HG03342 (cell line): ENCODE measurements at regions not wholly inside any gene's neighbourhood (a gene's known extent, or its start where the extent isn't known, plus 50 kb on each side); places are given as distances from the start of the nearest gene placed in this dataset.

Experiments used
- ATAC-seq: cut with Tn5 transposase; IDR thresholded peaks from one replicate; pipeline ENCODE4 v1.9.1; 2021; ENCODE audit warnings: mild to moderate bottlenecking, moderate library complexity; ENCODE audit not compliant: unreplicated experiment

DNA sequence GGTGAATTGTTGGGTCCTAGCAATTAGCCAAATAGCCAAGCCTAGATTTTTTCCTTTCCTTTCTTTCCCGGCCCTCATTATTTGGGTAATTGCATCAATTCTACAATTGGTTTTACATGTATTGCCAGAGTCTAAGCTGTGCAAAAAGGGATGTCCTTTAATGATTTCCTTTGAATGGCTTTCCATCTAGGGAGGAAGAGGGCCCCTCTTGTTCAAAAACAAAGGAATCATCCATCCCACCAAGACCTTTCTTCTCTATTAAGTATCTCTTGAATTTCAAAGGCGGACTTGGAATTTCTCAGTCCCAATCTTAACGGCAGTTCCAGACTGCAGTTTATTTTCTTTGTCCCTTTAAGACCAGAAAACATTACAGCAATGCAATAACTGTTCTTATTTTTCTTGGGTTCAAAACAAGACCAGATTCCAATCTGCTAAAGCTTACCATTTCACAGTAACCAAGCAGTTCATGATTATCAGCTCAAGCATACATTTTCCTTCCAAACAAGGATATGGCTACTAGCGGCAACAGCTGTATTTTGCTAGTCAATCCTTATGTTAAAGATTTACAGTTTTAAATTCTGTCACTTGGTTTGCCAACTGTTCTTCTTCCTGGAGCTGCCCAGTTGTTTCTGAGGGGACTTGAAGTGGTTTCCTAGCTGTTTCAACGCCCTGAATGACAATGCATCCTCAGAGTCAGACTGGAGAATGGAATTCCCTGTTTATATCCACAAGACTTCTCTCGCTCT is 91.4 kb upstream of the LRIG1 start:
- no peak for ATAC-seq

DNA sequence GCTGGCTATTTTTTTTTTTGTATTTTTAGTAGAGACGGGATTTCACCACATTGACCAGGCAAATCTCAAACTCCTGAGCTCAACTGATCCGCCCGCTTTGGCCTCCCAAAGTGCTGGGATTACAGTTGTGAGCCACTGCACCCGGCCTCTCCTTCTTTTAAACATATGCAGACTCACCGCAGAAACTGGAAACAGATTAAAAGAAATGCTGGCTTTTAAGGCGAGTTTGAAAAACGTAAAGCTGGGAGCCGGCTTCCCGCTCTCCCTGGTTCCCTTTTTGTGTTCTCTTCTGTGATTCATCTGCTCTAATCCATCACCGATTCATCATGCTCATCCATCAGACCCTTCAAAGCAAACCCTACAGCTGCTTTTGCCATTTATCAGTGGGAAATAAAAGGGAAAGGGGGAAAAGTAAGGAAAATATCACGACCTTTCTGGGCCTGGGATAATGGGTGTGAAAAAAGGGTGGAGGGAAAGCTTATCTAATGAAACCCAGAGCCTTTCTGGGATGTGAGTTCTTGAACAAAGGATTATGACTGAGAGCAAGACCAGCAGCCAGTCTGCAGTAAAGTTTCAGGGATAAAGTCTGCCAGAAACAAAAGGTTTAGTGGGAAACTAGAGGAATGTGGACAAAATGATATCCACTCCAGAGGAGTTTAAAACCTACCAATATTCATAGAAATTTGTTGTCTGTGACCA is 92.3 kb upstream of the LRIG1 start:
- ATAC-seq: no peak

DNA sequence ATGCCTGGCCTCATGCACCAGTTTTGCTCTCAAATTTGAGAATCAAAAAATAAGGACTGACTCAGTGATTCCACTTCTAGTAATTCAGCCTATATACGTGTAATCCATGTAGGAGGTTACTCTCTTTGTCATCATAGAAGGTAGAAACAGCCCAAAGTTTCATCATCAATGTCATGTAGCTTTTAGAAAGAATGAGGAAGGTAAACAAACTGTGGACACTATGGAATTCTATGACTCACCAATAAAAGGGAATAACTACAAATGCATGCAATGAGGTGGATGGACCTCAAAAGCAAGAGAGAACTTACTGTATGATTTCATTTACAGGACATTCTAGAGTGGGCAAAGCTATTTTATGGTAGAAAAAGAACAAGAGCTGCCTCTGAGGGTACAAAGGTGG is 93.2 kb upstream of the LRIG1 start:
- ATAC-seq: no peak

DNA sequence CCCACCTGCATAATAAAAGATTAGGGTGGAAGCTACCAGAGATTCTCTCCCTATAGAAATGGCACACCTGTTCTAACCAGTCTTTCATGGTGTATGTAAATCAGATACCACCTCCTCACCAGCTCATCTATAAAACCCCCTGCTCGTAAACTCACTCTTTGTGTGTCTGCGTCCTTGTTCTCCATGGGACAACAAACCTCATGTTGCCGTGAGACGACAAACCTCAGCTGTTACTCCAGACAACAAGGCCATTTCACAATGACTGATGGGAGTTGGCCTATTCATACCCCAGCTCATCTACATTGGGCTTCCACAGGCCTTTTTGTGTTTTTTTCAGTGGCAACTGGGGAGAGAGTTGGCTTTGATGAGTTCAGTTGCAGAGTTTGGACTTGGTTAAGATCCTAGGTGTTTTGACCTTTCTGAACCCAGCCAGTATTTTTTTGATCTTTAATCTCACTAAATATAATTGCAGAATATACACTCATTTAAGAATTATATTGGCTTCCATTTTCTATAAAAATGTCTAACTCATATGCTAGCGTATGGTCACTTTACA is 96.6 kb upstream of the LRIG1 start:
- no peak for ATAC-seq

DNA sequence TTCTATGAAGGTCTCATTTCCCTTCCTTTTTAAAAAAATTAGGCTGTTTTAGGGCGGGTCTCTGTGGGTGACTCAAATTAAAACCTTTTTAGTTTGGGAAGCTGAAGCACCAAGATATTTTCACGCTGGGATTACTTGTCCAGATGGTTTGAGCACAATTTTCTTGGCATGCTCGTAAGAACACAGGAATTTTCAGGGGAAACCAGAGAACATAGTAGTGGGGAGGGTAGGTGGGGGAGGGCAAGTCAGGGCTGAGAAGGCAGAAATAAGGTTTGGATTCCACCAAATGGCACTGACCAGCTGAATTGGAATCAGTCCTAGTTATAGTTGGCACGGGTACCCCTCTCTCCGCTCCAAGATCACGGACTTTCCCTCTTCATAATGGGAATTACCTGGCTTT is 97.3 kb upstream of the LRIG1 start:
- ATAC-seq: no peak

DNA sequence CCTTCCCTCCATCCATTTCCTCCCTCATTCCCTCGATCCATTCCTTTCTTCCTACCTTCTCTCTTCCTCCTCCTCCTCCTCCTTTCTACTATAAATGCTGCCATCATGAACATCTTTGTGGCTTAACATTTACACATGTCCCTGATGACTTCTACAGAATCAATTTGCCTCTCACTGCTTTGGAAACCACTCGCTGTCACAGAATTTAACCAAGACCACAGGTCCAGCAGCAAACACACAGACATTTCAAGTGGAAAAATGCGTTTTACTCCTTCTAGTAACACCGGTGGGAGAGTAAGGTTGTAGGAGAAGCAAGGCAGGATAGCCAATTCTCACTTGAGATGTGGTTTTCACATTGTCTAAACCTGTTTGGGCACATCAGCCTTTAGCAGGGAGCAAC is 101.4 kb upstream of the LRIG1 start:
- no peak for ATAC-seq

DNA sequence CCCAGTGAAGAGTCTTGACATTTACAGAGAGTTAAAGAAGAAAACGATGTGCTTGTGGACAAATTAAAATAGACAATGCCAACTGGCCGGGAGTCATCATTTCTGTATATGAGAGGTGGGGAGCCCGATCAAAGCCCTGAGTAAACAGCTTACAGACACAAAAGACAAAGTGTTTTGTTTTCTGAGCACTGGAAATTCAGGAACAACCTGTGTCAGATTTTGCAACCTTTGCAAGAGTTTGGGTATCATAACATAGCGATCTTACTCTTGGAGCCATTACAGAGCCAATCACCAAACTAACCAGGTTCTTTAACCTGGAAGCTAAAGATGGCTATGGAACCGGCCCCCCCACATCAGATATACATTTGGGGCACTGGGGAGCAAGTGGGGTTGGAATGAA is 101.9 kb upstream of the LRIG1 start:
- ATAC-seq: no peak

DNA sequence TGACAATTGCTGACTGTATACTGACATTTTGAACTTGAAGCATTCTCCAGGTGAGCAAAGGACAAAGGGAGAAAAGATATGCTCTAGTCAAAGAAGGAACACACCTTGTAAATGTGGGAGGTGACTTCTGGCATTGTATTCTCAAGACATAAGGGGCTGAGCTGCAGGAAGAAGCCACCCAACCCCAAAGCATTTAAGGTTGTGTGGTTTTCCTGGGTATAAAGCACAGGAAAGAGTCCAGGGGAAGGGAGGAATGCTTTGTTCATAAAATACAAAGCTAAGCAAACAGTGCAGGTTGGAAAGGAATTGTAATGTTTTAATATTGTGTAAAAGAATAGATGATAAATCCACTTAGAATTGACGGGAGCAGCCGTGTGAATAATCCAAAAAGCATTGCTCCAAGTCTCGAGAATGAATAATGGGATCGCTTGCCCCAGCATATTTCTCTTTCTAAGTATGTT is 102.4 kb upstream of the LRIG1 start:
- ATAC-seq: no peak

DNA sequence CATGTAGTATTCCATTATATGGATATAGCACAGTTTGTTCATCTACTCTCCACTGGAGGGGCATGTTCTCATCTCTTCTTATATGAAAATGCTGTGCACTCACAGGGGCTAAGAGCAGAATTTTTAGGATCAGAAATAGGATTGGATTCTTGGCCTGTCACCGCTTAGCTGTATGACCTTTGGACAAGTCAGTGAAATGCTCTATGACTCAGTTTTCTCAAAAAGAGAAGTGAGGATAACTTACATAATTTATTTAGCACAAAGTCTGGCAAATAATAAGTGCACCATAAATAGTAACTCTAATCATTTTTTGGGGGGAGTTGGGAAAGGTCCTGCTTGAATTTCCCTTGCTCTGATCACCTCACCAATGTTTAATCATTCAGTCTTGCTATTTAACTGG is 103.7 kb upstream of the LRIG1 start:
- ATAC-seq: no peak

DNA sequence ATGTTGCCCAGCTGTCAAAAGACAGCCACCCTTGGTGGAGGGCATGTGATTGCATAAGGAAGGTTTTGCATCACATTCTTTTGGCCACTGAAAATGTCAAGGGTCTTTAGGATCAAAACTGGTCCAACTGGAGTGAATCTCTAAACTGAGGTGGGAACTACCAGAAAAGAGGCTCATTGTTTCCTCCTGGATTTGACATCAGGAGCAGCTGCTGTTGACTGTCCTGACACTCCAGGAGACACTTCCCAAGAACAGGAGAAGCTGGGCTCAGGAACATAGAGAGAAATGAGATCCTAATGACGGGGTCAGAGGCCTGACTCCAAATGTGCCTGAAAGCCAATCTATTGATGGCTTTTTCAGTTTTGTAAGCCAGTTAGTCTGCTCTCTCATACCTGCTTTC is 105.3 kb upstream of the LRIG1 start:
- no peak for ATAC-seq

DNA sequence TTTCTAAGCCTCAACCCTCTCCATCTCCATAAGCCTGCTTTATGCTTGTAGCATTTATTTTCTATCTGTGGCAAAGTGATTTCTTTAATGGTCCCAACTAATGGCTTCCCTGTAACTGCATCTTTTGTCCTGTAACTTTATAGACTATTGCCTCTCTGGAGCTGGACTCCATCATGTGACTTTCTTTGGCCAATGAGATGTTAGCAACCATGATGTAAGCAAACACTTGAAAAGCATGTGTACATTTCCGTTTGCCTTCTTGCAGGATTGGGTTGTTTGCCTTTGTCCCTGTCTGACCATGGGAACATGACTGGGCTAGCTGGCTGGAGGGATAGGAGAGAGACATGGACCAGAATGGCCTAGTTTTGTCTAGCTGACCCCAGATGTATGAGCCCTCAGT is 106.0 kb upstream of the LRIG1 start:
- no peak for ATAC-seq

DNA sequence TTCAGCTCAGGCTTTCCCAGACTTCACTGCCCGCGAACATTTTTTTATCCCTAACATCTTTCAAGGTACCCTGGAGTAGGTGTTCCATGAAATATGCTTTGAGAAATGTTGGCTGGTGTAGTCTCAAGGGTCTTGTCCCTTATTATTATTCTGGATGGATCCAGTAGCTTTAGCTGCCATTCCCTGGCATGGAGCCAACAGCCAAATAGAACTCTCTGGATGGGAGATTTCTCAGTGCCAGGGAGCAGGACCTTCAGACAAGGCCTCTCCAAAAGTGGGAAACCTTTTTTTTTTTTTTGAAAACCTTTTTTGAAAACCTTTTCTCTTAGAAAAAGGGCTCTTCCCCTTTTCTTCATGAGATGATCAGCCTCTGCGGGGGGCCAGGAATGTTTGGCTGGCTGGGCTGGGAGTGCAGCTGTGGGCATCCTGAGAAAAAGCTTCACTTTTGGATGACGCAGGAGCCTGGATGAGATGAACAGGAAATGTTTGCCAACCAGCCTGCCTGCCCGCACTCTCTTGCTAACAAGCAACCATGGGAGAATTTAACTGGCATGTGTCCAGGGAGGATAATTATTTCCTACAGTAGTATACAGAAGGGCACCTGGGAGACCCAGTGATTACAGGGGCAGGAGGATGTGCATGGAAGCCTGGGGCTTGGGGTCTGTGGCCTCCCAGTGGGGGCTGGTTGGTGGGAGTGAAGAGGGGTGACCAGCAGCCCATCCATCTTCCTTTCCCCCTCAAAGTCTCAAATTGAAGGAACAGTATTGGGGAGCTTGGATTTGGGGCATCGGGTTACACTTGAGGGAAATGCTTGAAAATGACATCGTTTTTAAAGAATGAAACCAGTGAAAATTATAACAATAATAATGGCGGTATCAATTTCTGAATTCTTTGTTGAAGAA is 109.1 kb upstream of the LRIG1 start:
- no peak for ATAC-seq

DNA sequence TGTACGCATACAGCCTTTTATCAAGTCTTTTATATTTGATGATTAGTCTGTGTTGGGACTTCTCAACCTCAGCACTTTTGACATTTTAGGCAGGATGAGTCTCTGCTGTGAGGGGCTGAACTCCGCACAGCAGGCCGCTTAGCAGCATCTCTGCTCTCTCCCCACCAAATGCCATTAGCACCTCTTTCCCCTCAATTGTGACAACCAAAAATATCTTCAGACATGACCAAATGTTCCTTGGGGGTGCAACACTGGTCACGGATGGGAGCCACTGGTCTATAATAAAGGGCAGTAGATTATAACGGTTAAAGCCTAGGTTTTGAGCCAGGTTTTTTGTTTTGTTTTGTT is 109.7 kb upstream of the LRIG1 start:
- no peak for ATAC-seq

DNA sequence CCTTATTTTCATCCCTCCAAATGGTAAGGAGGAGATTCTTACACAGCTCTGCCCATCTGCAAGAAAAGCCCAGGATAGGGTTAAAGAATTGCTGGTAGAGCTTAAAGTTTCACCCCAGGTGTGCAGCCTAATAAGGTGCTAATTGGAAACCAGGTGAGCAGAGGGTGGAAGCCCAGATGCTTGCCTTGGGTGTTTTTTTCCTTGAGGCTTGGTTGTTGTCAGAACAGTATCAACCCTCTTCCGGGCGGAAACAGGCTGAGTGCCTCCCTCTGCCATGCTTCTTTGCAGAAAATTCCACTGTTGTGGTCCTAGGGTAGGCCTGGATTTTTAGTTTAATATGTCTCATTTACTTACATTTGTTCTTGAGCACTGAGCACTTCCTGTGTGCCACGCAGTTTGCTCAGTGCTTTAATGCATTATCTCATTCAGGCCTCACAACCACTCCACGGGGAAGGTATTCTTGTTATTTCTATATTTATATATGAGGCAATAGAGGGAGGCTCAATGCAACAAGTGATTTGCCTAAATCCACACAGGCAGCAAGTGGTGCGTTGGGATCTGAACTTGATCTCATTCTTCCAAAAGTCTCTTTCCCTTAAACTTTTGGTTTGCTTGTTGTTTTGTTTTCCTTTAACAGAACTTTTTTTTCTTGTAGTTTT is 115.0 kb upstream of the LRIG1 start:
- ATAC-seq: no peak

DNA sequence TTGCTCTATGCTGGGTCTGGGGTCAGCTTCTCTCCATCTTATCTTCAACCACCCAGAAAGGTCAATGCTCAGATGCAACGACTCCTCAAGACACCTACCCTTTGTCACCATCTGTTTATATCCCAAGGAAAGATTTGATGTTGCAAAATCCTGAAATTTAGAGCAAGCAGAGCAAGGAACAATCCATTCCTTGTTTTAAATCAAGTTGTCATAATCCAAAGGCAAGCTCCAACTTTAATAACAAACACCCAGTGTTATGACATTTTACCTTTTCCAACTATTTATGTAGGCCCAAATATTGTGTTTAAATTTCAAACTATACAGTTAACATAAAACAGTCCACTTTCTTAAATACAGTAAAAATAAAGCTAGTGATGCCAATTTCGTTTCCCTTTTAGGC is 116.5 kb upstream of the LRIG1 start:
- ATAC-seq: no peak

DNA sequence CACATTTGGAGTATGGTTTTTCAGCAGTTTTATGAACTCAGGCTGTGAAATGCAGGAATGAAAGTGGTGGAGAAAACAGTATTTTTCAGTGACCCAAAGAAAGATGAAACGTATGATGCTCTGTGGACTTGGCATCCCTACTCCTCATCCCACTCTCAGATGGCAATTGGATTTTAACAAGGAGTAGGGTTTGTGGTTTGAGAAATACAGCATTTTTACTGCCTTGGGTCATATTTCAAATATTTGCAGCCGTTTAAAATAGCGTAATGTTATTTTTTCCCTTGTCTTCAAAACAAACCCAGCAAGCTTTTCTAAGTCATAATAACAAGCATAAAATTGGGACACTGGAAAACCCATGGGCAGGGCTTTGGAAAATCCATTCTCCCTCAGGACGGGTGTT is 117.2 kb upstream of the LRIG1 start:
- no peak for ATAC-seq

DNA sequence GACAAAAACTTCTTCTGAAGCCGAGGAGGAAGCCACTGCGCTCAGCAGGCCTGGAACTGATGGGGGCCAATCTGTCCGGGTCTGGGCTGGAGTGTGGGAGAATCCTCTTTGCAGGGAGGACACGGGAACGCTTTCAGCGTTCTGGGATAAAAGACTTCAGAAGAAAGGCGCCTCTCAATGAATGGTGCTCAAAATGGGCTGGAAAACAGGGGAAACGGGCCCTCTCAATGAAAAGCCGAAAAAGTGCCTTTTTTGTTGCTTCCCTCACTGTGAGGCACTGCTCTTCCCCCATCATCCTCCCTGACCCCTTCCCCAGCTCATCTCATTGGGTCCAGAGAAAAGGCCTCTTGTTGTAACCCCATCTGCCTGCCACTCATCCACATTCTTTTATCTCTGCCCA is 119.5 kb upstream of the LRIG1 start:
- no peak for ATAC-seq

DNA sequence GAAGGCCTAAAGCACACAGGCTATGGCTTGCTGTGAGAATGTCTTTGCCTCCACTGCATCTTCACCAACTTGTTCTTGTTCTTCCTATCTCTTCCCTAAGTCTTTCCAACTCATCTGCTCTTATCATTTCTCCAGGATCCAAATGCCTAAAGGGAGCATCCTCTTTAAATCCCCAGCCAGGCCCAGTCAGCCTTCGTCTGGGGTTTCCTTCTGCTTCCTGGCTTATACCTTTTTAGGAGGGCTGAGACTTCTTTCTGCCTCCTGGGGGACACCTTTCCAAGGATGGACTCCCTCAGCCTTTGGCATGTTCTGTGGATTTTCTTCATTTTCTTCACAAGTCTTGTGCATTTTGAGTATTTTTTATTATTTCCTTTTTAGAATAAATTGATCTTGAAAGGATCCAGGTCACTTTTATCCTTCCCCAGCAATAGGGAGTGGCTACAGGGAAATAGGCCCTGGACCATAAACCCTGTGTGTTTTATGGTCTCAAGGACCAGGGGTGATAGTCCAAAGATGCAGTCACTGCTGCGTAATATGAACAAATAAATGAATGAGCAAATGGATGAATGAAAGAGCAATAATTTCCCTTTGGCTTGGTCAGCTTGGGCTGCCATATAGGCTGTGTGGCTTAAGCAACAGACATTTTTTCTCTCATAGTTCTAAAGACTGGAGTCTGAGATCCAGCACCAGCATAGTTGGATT is 122.1 kb upstream of the LRIG1 start:
- no peak for ATAC-seq

DNA sequence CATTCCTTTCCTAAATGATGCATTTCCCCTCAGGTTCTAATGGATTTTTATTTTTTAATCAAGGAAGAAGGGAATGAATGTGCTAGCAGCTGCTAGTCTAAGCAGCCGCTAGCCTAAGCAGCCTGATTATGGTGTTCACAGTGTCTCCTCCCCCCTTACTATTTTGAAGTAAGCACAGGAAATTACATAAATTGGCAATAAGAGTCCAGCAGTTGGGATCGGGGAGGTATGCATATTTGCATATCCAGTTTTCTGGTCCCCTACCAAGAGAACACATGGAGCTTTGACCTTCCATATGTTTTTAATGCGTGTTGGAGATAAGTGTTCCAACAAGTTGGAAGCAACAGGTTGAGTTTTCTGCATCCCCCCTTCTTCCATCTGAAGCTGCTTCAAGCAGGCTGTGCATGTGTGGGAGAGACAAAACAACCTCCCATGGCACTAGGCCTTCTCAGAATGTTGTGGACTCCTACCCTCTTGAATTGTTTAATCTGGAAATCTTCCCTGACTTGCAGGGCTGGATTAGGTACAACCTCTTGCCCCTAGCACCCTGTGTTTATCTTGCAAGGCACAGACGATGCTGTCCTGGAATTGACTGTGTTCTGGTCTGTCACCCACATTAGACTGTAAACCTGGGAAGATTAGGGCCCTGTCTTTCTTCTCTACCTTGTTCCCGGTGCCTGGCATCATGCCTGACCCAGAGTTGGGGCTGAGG is 124.8 kb upstream of the LRIG1 start:
- ATAC-seq: no peak
